Hindlimb muscle (tissue), 1 donor: ENCODE measurements at regions not wholly inside any gene's neighbourhood (a gene's known extent, or its start where the extent isn't known, plus 50 kb on each side); places are given as distances from the start of the nearest gene placed in this dataset.
"Not testable (repeated sequence)": the region's sequence is repeated elsewhere in the genome, so short reads cannot be mapped to it uniquely, and the experiment has no call there.

Experiments
- DNase-seq: peaks from one replicate; pipeline ENCODE4 v3.0.0-alpha.2; 2013

GRCh38 chr16:63774302-63774701, 1347.6 kb downstream of the CDH11 start:
- peak; percentile 6 for DNase-seq

GRCh38 chr16:63769211-63769610, 1352.7 kb downstream of the CDH11 start:
- DNase-seq: no peak

GRCh38 chr16:63760246-63760645, 1361.6 kb downstream of the CDH11 start:
- DNase-seq: not testable (repeated sequence)

- no peak for DNase-seq
Measured at GRCh38 chr16:63752347-63752746, 1369.5 kb downstream of the CDH11 start.

GRCh38 chr16:63749276-63749675, 1372.6 kb downstream of the CDH11 start:
- no peak for DNase-seq

- no peak for DNase-seq
Measured at GRCh38 chr16:63745456-63745855, 1376.4 kb downstream of the CDH11 start.

- no peak for DNase-seq
Measured at GRCh38 chr16:63744077-63744874, 1377.6 kb downstream of the CDH11 start.

GRCh38 chr16:63742150-63742549, 1379.7 kb downstream of the CDH11 start:
- DNase-seq: no peak

GRCh38 chr16:63737633-63738032, 1384.2 kb downstream of the CDH11 start:
- DNase-seq: no peak

- DNase-seq: no peak
Measured at GRCh38 chr16:63735456-63735855, 1386.4 kb downstream of the CDH11 start.

- DNase-seq: no peak
Measured at GRCh38 chr16:63720848-63721247, 1401.0 kb downstream of the CDH11 start.

- no peak for DNase-seq
Measured at GRCh38 chr16:63719926-63720325, 1401.9 kb downstream of the CDH11 start.

- DNase-seq: no peak
Measured at GRCh38 chr16:63717806-63718205, 1404.1 kb downstream of the CDH11 start.

- DNase-seq: no peak
Measured at GRCh38 chr16:63714876-63715275, 1407.0 kb downstream of the CDH11 start.

- no peak for DNase-seq
Measured at GRCh38 chr16:63712725-63713124, 1409.1 kb downstream of the CDH11 start.

- no peak for DNase-seq
Measured at GRCh38 chr16:63703612-63704011, 1418.3 kb downstream of the CDH11 start.

- DNase-seq: no peak
Measured at GRCh38 chr16:63702981-63703590, 1418.8 kb downstream of the CDH11 start.

- DNase-seq: no peak
Measured at GRCh38 chr16:63697736-63698135, 1424.1 kb downstream of the CDH11 start.

GRCh38 chr16:63695347-63695746, 1426.5 kb downstream of the CDH11 start:
- DNase-seq: no peak

GRCh38 chr16:63690961-63691360, 1430.9 kb downstream of the CDH11 start:
- no peak for DNase-seq

GRCh38 chr16:63690267-63690666, 1431.6 kb downstream of the CDH11 start:
- no peak for DNase-seq

- no peak for DNase-seq
Measured at GRCh38 chr16:63689068-63689467, 1432.8 kb downstream of the CDH11 start.

GRCh38 chr16:63684149-63685101, 1437.4 kb downstream of the CDH11 start:
- DNase-seq: no peak
